Liver (tissue), 8 donors: ENCODE measurements at regions not wholly inside any gene's neighbourhood (a gene's known extent, or its start where the extent isn't known, plus 50 kb on each side); places are given as distances from the start of the nearest gene placed in this dataset.

Source experiments
- DNase-seq: peaks from one replicate; pipeline ENCODE4 v3.0.0-alpha.2; 2017; ENCODE audit warnings: low spot score
- H3K27ac ChIP-seq, 2 donors: one replicate each; pipeline ENCODE4 v1.7.0; 2013; ENCODE audit warnings: inconsistent platforms in 2 of 2, low read length in 2 of 2, control low read depth in 1 of 2, low read depth in 1 of 2, mild to moderate bottlenecking in 1 of 2
- H3K27me3 ChIP-seq, 4 donors: one replicate each; pipeline versions ENCODE4 v1.6.1 to v1.7.0; 2013; ENCODE audit warnings: low read length in 3 of 4, inconsistent platforms in 1 of 4, mild to moderate bottlenecking in 1 of 4, moderate library complexity in 1 of 4; ENCODE audit not compliant: control insufficient read depth in 4 of 4, insufficient read depth in 4 of 4
- H3K36me3 ChIP-seq, 4 donors: one replicate each; pipeline versions ENCODE4 v1.6.1 to v1.7.0; 2013; ENCODE audit warnings: low read length in 3 of 4, mild to moderate bottlenecking in 3 of 4, low read depth in 1 of 4, moderate library complexity in 1 of 4; ENCODE audit not compliant: control insufficient read depth in 4 of 4, insufficient read depth in 3 of 4
- H3K4me1 ChIP-seq, 4 donors: one replicate each; pipeline versions ENCODE4 v1.6.1 to v1.7.0; 2013; ENCODE audit warnings: low read length in 3 of 4, mild to moderate bottlenecking in 3 of 4, moderate library complexity in 1 of 4; ENCODE audit not compliant: control insufficient read depth in 4 of 4, insufficient read depth in 4 of 4
- H3K4me3 ChIP-seq, 3 donors: one replicate each; pipeline versions ENCODE4 v1.6.1 to v1.7.0; 2013; ENCODE audit warnings: low read length in 3 of 3, control low read depth in 1 of 3, low read depth in 1 of 3, mild to moderate bottlenecking in 1 of 3
- H3K9ac ChIP-seq, 2 donors: one replicate each; pipeline ENCODE4 v1.7.0; 2013; ENCODE audit warnings: low read length in 2 of 2, mild to moderate bottlenecking in 2 of 2, moderate library complexity in 2 of 2, control low read depth in 1 of 2, low read depth in 1 of 2
- H3K9me3 ChIP-seq, 4 donors: one replicate each; pipeline versions ENCODE4 v1.6.1 to v1.7.0; 2013; ENCODE audit warnings: low read length in 3 of 4; ENCODE audit not compliant: control insufficient read depth in 4 of 4
- EGR1 ChIP-seq, 2 donors: IDR thresholded peaks; 2 replicates each; pipeline ENCODE4 v1.6.1; 2016 to 2018; ENCODE audit warnings: antibody characterized with exemption in 2 of 2, low read depth in 2 of 2
- FOXA1 ChIP-seq: IDR thresholded peaks from 2 replicates; pipeline ENCODE4 v1.6.1; 2016; ENCODE audit warnings: antibody characterized with exemption
- FOXA2 ChIP-seq: IDR thresholded peaks from 2 replicates; pipeline ENCODE4 v1.6.1; 2016; ENCODE audit warnings: antibody characterized with exemption
- GABPA ChIP-seq, 2 donors: IDR thresholded peaks in 1 of 2; conservative IDR thresholded peaks in 1 of 2; 2 replicates each; pipeline ENCODE4 v1.6.1; 2016; ENCODE audit warnings: antibody characterized with exemption in 2 of 2, mild to moderate bottlenecking in 1 of 2, moderate library complexity in 1 of 2
- HNF4A ChIP-seq, 2 donors: conservative IDR thresholded peaks; 2 replicates each; pipeline ENCODE4 v1.6.1; 2016; ENCODE audit warnings: antibody characterized with exemption in 2 of 2, mild to moderate bottlenecking in 2 of 2
- HNF4G ChIP-seq: IDR thresholded peaks from 2 replicates; pipeline ENCODE4 v1.6.1; 2016; ENCODE audit warnings: antibody characterized with exemption
- JUND ChIP-seq, 2 donors: IDR thresholded peaks; 2 replicates each; pipeline ENCODE4 v1.6.1; 2016; ENCODE audit warnings: antibody characterized with exemption in 2 of 2
- NR2F2 ChIP-seq: IDR thresholded peaks from 2 replicates; pipeline ENCODE4 v1.6.1; 2016; ENCODE audit warnings: antibody characterized with exemption
- RAD21 ChIP-seq, 2 donors: IDR thresholded peaks; 2 replicates each; pipeline ENCODE4 v1.6.1; 2016; ENCODE audit warnings: antibody characterized with exemption in 2 of 2, mild to moderate bottlenecking in 2 of 2
- RXRA ChIP-seq, 2 donors: IDR thresholded peaks; 2 replicates each; pipeline ENCODE4 v1.6.1; 2017 to 2018; ENCODE audit warnings: antibody characterized with exemption in 2 of 2, mild to moderate bottlenecking in 1 of 2
- SP1 ChIP-seq: IDR thresholded peaks from 2 replicates; pipeline ENCODE4 v1.6.1; 2018; ENCODE audit warnings: antibody characterized with exemption, mild to moderate bottlenecking
- TAF1 ChIP-seq: conservative IDR thresholded peaks from 2 replicates; pipeline ENCODE4 v1.6.1; 2016; ENCODE audit warnings: antibody characterized with exemption, mild to moderate bottlenecking
- YY1 ChIP-seq: IDR thresholded peaks from 2 replicates; pipeline ENCODE4 v1.6.1; 2016; ENCODE audit warnings: antibody characterized with exemption, mild to moderate bottlenecking
- WGBS: extraction: QIAGEN DNeasy Blood & Tissue Kit; methylation state at CpG from one replicate; pipeline ENCODE4 v1.1.7; 2013; 5-methylcytosine and 5-hydroxymethylcytosine counted together
- TF ChIP-seq, protein P1 (sequence below): IDR thresholded peaks from 2 replicates; pipeline ENCODE4 v1.6.1; 2016; ENCODE audit warnings: antibody characterized with exemption
- TF ChIP-seq, protein P2 (sequence below): IDR thresholded peaks from 2 replicates; pipeline ENCODE4 v1.6.1; 2016; ENCODE audit warnings: antibody characterized with exemption
- TF ChIP-seq, protein P3 (sequence below): fragments of 150-350 bp; IDR thresholded peaks from 2 replicates; pipeline ENCODE4 v1.5.1; 2017; ENCODE audit warnings: improper control_type of control experiment, low read depth, low read length; ENCODE audit not compliant: missing input control
- TF ChIP-seq, protein P4 (sequence below): IDR thresholded peaks from 2 replicates; pipeline ENCODE4 v1.6.1; 2016; ENCODE audit warnings: antibody characterized with exemption
- TF ChIP-seq, protein P5 (sequence below): IDR thresholded peaks from 2 replicates; pipeline ENCODE4 v1.6.1; 2016; ENCODE audit warnings: antibody characterized with exemption, mild to moderate bottlenecking
- donor health status: healthy.
- donor health status: healthy.
- donor health status: healthy.
- donor health status: healthy.
- donor health status: healthy.

DNA sequence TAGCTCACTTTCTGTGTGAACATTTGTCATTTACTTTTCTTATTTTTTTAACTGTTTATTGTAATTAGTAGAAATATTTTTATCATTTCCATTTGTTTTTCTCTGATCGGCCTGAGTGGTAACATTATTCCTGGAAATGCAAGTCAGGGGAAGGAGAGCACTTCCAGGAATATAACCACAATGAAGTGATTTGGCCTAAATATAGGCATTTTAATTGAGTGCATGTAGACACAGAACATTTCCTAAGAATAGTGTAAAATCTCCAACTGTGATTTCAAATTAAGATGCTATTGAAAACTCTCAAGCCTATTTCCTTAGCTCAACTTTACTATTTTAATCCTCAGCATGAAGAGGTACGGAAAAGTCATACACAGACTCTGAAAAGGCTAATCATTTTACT, 86.5 kb upstream of the SKAP2 start:
- Histone ChIP-seq H3K27ac (no peak overlapping the region), H3K4me3 (no peak overlapping the region), H3K9me3 (no peaks in the 10 kb centered on the region), H3K4me1 (no peaks in the 10 kb centered on the region), H3K36me3 (no peaks in the 10 kb centered on the region), H3K9ac (no peak overlapping the region), H3K27me3 (peaks cover 0 to 7% (median under 1%) of the 10 kb centered on the region in 4 donors)
- DNase-seq: no peak
- TF ChIP-seq FOXA1: no peak
- TF ChIP-seq, protein P1, sequence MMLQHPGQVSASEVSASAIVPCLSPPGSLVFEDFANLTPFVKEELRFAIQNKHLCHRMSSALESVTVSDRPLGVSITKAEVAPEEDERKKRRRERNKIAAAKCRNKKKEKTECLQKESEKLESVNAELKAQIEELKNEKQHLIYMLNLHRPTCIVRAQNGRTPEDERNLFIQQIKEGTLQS: no peak
- no peak for TF ChIP-seq JUND (IDR thresholded peaks at IDR 0.05)
- no peak for TF ChIP-seq RXRA (IDR thresholded peaks at IDR 0.05)
- no peak for TF ChIP-seq SP1
- TF ChIP-seq TAF1: no peak
- TF ChIP-seq NR2F2: no peak
- TF ChIP-seq, protein P2, sequence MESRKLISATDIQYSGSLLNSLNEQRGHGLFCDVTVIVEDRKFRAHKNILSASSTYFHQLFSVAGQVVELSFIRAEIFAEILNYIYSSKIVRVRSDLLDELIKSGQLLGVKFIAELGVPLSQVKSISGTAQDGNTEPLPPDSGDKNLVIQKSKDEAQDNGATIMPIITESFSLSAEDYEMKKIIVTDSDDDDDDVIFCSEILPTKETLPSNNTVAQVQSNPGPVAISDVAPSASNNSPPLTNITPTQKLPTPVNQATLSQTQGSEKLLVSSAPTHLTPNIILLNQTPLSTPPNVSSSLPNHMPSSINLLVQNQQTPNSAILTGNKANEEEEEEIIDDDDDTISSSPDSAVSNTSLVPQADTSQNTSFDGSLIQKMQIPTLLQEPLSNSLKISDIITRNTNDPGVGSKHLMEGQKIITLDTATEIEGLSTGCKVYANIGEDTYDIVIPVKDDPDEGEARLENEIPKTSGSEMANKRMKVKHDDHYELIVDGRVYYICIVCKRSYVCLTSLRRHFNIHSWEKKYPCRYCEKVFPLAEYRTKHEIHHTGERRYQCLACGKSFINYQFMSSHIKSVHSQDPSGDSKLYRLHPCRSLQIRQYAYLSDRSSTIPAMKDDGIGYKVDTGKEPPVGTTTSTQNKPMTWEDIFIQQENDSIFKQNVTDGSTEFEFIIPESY: no peak
- no peak for TF ChIP-seq YY1
- TF ChIP-seq, protein P3, sequence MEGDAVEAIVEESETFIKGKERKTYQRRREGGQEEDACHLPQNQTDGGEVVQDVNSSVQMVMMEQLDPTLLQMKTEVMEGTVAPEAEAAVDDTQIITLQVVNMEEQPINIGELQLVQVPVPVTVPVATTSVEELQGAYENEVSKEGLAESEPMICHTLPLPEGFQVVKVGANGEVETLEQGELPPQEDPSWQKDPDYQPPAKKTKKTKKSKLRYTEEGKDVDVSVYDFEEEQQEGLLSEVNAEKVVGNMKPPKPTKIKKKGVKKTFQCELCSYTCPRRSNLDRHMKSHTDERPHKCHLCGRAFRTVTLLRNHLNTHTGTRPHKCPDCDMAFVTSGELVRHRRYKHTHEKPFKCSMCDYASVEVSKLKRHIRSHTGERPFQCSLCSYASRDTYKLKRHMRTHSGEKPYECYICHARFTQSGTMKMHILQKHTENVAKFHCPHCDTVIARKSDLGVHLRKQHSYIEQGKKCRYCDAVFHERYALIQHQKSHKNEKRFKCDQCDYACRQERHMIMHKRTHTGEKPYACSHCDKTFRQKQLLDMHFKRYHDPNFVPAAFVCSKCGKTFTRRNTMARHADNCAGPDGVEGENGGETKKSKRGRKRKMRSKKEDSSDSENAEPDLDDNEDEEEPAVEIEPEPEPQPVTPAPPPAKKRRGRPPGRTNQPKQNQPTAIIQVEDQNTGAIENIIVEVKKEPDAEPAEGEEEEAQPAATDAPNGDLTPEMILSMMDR: no peak
- no peak for TF ChIP-seq HNF4G
- TF ChIP-seq, protein P4, sequence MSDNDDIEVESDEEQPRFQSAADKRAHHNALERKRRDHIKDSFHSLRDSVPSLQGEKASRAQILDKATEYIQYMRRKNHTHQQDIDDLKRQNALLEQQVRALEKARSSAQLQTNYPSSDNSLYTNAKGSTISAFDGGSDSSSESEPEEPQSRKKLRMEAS: no peak
- no peak for TF ChIP-seq GABPA (IDR thresholded peaks at IDR 0.05 in 1 of 2, conservative IDR thresholded peaks at IDR 0.05 in 1 of 2)
- TF ChIP-seq HNF4A (conservative IDR thresholded peaks at IDR 0.05): no peak
- TF ChIP-seq FOXA2: no peak
- TF ChIP-seq RAD21 (IDR thresholded peaks at IDR 0.05): no peak
- WGBS: 80% methylated on average over 2 of the region's 2 CpGs

DNA sequence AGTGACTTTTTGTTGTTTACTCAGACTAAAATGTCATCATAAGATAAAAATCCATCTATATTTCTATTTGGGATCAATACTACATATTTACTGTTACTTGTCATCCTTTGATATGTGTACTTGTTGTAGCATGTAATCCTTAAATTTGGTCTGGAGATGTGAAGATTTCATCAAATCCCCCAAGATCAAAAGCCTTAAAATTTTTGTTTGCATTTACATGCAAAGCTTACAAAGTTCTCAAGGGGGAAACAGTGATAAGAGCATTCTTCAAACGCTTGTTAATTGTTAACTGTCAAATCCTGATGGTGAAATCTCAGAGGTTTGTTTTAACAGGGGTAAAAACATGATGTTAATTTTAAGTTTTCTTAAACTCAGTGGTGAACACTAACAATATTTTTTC, 84.9 kb upstream of the SKAP2 start:
- Histone ChIP-seq H3K27ac (no peak overlapping the region), H3K9ac (no peak overlapping the region), H3K9me3 (no peaks in the 10 kb centered on the region), H3K27me3 (peaks cover 0 to 12% (median under 1%) of the 10 kb centered on the region in 4 donors), H3K4me3 (no peak overlapping the region), H3K4me1 (no peaks in the 10 kb centered on the region), H3K36me3 (no peaks in the 10 kb centered on the region)
- no peak for TF ChIP-seq YY1
- no peak for DNase-seq
- 34% methylated on average over 1 of the region's 1 CpG for WGBS

DNA sequence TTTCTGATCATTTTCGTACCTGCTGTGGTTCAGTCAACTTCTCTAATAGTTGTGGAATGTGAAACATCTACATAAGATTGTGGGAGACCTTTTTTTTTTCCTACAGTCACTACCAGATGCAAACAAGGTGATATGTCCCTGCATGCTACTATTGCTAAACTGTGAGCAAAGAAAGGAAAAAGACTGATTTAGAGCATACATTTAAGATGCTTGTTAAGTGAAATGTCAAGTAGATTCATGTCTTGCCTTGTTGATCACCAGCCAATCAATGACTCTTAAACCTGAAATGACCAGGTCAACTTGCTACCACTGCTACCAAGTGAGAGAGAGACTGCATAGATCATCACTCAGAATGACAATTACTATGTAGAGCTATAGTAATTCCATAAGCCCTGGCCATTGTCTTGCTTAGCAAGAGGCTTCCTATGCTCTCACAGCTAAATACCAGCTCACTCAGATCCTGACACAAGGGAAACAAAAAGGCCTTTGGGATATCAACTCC, 84.3 kb upstream of the SKAP2 start:
- H3K36me3 ChIP-seq: no peaks in the 10 kb centered on the region
- no peak for DNase-seq
- no peaks in the 10 kb centered on the region for H3K9me3 ChIP-seq
- H3K27ac ChIP-seq: no peak overlapping the region
- H3K9ac ChIP-seq: no peak overlapping the region
- no peak overlapping the region for H3K4me3 ChIP-seq
- H3K4me1 ChIP-seq: no peaks in the 10 kb centered on the region
- 55% methylated on average over 1 of the region's 1 CpG for WGBS
- peaks cover 0 to 12% (median under 1%) of the 10 kb centered on the region in 4 donors for H3K27me3 ChIP-seq
- TF ChIP-seq EGR1 (IDR thresholded peaks at IDR 0.05; ENCODE audit: low read depth in 2 of 2): no peak
- TF ChIP-seq, protein P5, sequence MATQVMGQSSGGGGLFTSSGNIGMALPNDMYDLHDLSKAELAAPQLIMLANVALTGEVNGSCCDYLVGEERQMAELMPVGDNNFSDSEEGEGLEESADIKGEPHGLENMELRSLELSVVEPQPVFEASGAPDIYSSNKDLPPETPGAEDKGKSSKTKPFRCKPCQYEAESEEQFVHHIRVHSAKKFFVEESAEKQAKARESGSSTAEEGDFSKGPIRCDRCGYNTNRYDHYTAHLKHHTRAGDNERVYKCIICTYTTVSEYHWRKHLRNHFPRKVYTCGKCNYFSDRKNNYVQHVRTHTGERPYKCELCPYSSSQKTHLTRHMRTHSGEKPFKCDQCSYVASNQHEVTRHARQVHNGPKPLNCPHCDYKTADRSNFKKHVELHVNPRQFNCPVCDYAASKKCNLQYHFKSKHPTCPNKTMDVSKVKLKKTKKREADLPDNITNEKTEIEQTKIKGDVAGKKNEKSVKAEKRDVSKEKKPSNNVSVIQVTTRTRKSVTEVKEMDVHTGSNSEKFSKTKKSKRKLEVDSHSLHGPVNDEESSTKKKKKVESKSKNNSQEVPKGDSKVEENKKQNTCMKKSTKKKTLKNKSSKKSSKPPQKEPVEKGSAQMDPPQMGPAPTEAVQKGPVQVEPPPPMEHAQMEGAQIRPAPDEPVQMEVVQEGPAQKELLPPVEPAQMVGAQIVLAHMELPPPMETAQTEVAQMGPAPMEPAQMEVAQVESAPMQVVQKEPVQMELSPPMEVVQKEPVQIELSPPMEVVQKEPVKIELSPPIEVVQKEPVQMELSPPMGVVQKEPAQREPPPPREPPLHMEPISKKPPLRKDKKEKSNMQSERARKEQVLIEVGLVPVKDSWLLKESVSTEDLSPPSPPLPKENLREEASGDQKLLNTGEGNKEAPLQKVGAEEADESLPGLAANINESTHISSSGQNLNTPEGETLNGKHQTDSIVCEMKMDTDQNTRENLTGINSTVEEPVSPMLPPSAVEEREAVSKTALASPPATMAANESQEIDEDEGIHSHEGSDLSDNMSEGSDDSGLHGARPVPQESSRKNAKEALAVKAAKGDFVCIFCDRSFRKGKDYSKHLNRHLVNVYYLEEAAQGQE: no peak
- no peak for TF ChIP-seq RXRA (IDR thresholded peaks at IDR 0.05)
- no peak for TF ChIP-seq HNF4A (conservative IDR thresholded peaks at IDR 0.05)
- no peak for TF ChIP-seq NR2F2
- TF ChIP-seq, protein P2: no peak
- TF ChIP-seq, protein P4: no peak
- TF ChIP-seq FOXA2: no peak
- no peak for TF ChIP-seq HNF4G
- no peak for TF ChIP-seq RAD21 (IDR thresholded peaks at IDR 0.05)
- no peak for TF ChIP-seq TAF1
- no peak for TF ChIP-seq SP1
